GM18505 (cell line): ENCODE measurements at regions not wholly inside any gene's neighbourhood (a gene's known extent, or its start where the extent isn't known, plus 50 kb on each side); places are given as distances from the start of the nearest gene placed in this dataset.
A peak's percentile ranks its signal among the peaks of the same experiment; 100 is the strongest.

ENCODE experiments used
- ATAC-seq: cut with Tn5 transposase; IDR thresholded peaks from one replicate; pipeline ENCODE4 v1.9.1; 2021; ENCODE audit not compliant: unreplicated experiment
- POLR2A ChIP-seq: IDR thresholded peaks from 4 replicates; pipeline ENCODE4 v1.6.1; 2011; ENCODE audit warnings: borderline replicate concordance; ENCODE audit not compliant: insufficient read depth, insufficient read length; ENCODE audit errors: extremely low read depth

DNA sequence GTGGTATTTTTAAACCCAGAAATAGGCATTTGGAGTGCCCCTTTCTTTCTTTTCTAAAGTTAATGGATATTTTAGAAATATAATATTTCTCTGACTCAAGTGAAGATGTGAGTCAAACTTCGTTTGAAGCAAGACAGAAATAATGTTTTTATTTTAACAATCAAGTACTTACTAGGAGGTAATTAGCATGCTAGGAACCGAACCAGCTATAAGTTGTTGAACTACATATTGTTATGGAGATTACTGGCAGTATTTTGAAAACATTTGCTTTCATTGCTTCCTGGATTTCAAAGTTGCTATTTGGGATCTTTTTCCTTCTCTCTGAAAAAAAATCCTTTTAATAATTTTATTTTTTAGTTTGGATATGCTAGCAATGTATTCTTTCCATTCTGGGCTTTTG lies 225.2 kb downstream of the NEDD1 start:
- TF ChIP-seq POLR2A = no peak
- no peak for ATAC-seq

DNA sequence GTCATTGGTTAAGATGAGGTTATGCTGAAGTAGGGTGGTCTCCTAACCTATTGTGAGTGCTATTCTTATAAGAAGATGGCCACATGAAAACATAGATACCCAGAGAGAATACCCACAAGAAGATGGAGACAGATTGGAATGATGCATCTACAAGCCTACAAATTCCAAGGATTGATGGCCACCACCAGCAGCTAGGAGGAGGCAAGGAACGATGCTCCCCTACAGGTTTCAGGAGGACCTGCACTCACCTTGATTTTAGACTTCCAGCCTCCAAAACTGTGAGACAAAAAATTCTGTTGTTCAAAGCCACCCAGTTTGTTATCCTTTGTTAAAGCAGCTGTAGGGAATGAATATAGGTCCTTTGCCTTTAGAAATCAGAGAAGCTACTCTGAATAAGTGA lies 227.4 kb downstream of the NEDD1 start:
- no peak for TF ChIP-seq POLR2A
- no peak for ATAC-seq

DNA sequence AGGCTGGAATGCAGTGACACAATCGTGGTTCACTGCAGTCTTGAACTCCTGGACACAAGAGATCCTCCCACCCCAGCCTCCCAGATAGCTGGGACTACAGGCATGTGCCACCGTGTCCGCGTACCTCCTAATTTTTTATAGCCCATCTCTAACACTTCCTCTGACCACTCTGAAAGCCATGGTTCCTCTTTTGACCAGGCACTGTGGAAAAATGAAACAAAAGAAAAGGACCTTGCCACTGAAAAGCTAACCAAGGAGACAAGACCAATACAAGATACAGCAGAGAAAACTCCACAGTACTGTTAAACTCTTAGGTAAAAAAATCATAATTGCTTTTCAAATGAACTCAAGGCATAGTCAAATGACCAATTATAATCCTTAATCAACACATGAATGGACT lies 233.3 kb downstream of the NEDD1 start:
- no peak for ATAC-seq
- TF ChIP-seq POLR2A = no peak

DNA sequence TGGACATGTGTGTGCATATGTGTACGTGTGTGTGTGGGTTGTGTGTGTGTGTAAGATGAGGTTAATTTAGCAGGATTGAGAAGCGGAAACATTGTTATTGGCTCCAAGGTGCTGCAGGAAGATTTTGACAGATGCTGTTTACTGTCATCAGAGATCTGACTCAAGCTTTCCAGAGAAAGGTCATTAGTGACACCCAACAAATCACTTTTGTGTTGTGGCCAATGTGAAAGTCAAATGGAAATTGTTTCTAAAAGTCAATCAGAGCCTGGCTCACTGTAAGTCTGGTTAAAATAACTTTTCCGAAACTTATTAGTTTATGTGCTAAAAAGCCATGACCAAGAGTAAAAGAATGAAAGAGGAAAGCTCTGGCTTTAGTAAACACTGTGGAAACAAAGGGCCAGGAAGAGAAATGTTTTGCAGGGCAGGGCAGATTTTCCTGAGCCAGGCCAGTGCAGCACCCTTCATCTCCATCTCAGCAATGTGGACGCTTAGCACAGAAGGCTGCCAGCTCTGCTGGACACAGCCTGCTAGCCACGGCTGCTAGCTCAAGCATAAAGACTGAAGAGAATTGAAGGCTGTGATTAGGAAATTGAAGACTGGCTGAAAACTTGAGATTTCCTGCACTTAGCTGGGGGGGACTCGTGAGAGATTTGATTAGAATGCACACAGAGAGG lies 235.8 kb downstream of the NEDD1 start:
- TF ChIP-seq POLR2A = no peak
- ATAC-seq = no peak

DNA sequence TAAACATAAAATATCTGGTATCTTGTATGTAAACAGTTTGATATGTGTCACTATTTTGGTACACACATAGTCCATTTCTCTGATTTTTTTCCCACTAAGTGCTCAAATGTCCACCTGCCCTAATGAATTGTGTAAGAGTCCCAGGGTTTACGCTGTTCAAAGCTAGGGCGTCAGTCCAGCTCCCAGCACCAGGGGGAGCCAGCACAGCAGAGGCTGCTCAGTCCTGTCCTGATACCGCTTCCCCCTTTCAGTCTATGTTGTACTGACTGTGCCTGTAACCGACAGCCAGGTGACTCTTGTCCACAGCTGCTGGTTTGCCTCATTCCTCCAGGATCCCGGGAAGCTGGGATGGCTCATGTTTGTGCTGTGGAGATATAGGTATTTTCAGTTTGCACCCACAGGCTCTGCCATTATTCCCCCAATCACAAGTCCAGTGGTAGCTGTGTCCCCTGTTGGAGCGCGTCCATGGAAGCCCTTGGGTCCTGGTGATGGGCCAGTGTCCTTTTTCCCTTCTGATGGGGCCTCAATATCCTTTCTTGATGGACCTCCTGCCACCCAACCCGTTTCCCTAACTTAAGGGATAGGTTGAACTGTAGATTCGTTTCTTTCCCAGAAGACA lies 242.0 kb downstream of the NEDD1 start:
- TF ChIP-seq POLR2A = no peak
- ATAC-seq = peak; percentile 99

DNA sequence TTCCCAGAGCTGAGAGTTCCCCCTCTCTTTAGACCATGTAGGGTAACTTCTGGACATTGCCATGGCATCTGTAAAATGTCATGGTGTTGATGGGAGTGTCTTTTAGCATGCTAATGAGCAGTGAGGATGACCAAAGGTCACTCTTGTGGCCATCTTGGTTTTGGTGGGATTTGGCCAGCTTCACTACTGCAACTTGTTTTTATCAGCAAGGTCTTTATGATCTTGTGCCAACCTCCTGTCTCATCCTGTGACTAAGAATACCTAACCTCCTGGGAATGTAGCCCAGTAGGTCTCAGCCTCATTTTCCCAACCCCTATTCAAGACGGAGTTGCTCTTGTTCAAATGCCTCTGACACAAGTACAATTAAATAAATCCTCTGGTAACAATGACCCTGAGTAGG lies 244.4 kb downstream of the NEDD1 start:
- no peak for TF ChIP-seq POLR2A
- no peak for ATAC-seq

DNA sequence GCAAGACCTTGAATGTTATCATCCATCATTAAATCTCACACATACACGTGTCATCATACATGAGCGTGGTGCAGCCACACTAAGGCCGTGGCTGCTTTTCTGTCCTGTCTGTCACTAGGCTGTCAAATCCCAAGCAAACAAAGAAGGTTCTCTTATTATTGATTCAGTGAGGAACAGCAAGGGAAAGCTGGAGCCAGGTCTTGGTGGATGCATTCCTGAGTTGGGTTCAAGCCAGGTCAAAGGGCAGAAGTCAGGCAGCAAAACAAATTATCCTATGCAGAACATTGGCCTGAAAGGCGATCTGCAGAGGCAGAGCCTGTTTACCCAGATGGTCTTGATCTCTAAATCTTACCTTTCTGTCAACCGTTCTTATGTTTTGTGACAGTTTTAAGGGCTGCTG lies 252.3 kb downstream of the NEDD1 start:
- no peak for ATAC-seq
- no peak for TF ChIP-seq POLR2A

DNA sequence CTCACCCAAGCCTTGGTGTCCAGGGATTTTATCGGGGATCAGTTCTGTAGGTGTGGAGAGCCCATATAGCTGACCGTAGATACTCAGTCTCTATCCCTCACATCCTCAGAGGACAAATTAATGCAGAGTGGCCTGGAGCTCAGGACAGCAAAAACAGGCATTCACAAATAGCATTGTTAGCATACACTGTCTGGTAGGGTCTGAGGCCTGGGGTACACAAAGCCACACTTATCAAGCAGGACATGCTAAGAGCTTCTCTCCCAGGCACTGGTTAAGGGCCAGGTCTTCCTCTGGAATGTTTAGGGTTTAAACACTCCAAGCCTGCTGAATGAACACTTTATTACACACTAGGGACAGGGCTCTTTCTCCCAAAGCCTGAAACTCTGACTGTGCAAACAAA lies 253.2 kb downstream of the NEDD1 start:
- TF ChIP-seq POLR2A = no peak
- ATAC-seq = no peak

DNA sequence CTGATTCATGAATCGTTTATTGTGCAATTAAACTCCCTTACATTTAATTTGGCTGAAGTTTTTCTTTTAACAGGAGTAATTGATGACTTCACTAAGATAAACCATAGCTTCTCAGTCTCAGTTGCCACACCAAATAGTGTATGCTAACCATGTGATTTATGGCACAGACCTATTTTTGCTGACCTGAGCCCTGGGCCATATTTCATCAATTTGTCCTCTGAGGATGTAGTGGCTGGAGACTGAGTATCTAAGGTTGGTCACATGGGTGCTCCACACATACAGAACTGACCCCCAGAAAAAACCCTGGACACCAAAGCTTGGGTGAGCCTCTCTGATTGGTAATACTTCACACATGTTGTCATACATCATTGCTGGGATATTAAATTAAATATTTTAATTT lies 255.1 kb downstream of the NEDD1 start:
- no peak for TF ChIP-seq POLR2A
- no peak for ATAC-seq

DNA sequence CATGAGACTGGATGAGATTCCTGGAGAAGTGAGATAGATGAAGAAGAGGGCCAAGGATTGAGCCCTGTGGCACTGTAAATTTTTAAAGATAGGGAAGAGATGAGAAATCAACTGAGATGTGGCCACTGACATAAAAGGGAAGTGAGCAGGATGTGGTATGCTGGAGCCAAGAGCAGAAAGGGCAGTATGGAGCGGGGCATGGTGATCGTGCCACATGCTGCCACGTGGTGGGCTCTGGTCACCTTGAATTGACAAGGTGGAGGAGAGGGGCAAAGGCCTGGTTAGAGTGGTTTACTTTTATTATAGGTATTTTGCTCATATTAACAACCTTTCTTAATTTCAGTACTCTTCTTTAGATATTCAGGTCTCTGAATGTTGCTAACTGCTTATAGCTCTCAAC lies 257.9 kb downstream of the NEDD1 start:
- TF ChIP-seq POLR2A = no peak
- ATAC-seq = no peak

DNA sequence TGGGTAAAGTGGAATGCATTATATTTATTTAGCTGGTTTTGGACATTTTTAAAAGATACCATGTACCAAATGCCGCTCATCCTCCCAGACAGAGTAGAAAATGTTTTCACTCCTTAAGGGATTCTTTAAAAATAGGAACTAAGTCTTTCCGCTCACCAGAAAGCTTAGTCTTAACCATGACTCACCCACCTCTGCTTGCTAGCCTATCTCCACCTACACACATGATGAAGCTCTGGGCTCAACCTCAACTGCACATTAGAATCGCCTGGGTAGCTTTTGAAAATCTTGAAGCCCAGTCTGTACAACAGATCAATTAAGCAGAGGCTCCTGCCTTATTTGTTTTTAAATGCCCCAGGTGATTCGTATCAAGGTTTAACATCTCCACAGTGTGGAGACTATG lies 260.5 kb downstream of the NEDD1 start:
- no peak for ATAC-seq
- no peak for TF ChIP-seq POLR2A

DNA sequence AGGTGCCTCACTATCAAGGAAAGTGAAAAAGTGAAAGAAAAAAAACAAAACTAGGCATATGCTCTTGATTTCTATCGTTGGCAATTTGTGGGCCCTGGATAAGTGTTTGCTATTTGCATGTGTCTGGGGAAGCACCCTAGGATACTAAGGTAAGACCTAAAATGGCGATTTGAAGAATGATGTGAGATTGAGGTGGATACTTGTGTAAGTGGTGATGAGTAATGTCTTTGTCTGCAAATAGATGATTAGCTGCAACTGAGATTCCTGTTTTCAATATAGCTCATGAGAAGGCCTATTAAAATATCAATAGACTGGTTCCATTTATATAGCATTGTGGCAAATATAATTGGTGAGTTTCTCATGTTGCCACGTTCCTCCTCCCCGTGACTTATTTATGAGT lies 261.7 kb downstream of the NEDD1 start:
- ATAC-seq = no peak
- TF ChIP-seq POLR2A = no peak

DNA sequence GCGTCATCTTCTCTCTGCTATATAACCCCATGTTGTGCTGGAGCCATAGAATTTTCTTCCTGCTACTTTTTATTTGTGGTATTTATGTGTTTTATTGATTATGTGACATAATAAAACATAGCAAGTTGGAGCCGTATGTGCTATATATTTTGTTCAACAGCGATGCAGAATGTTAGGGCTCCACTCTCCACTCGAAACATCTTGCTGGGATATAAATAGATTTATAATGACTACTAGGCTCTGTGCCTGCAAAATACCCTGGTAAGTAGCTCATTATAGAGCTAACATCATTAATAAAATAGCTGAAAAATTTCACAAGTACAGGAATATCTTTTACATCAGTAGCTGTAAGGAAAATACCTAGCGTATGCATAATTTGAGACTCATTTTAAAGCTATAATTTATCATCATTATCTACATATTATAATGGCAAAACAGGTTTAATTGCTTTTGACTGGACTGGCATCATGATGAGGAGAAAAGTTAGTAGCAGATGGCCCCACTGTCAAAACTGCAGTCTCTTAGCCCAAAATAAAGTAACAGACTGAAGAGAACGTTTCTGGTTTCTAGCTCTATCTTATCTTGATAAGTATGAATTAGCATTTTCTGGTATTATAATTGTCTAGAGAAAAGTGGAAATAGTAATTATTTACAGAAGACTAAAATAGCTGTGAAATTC lies 263.0 kb downstream of the NEDD1 start:
- no peak for TF ChIP-seq POLR2A
- no peak for ATAC-seq
